ENCODE measurements at regions not wholly inside any gene's neighbourhood (a gene's known extent, or its start where the extent isn't known, plus 50 kb on each side); places are given as distances from the start of the nearest gene placed in this dataset.

GRCh38 chrX:5810636-5811035 is 418.0 kb downstream of the NLGN4X start:
- TF ChIP-seq CTCF (IDR thresholded peaks at IDR 0.05) (no peak), POLR2A (IDR thresholded peaks at IDR 0.05) (no peak), POLR2AphosphoS5 (IDR thresholded peaks at IDR 0.05) (no peak)
